Kidney (tissue), 13 donors: ENCODE measurements at regions not wholly inside any gene's neighbourhood (a gene's known extent, or its start where the extent isn't known, plus 50 kb on each side); places are given as distances from the start of the nearest gene placed in this dataset.

Experiments
- DNase-seq, 5 donors: peaks; one replicate each; pipeline ENCODE4 v3.0.0-alpha.2; 2013 to 2020
- FAIRE-seq: peaks from 2 replicates; lab custom pipeline; 2012; peaks lifted over from hg19 to GRCh38; lab: Jason Lieb, UNC
- H3K27ac ChIP-seq, 2 donors: one replicate each; pipeline ENCODE4 v1.7.0; 2013; ENCODE audit warnings: low read depth in 2 of 2, low read length in 2 of 2, inconsistent platforms in 1 of 2
- H3K27me3 ChIP-seq: one replicate; pipeline ENCODE4 v1.7.1; 2013; ENCODE audit warnings: low read length, inconsistent platforms; ENCODE audit not compliant: control insufficient read depth, insufficient read depth
- H3K36me3 ChIP-seq, 3 donors: one replicate each; pipeline versions ENCODE4 v1.7.0 to v1.7.1; 2013; ENCODE audit warnings: low read length in 3 of 3, control low read depth in 1 of 3, inconsistent platforms in 1 of 3; ENCODE audit not compliant: insufficient read depth in 3 of 3, control insufficient read depth in 2 of 3
- H3K4me1 ChIP-seq, 3 donors: one replicate each; pipeline versions ENCODE4 v1.7.0 to v1.7.1; 2013; ENCODE audit warnings: low read length in 3 of 3, inconsistent platforms in 1 of 3, low read depth in 1 of 3; ENCODE audit not compliant: control insufficient read depth in 2 of 3, insufficient read depth in 2 of 3
- H3K4me3 ChIP-seq, 3 donors: one replicate each; pipeline versions ENCODE4 v1.7.0 to v1.8.1; 2013; ENCODE audit warnings: low read length in 3 of 3, control low read depth in 1 of 3, inconsistent platforms in 1 of 3
- H3K9ac ChIP-seq, 3 donors: one replicate each; pipeline versions ENCODE4 v1.7.0 to v1.7.1; 2013; ENCODE audit warnings: low read length in 3 of 3, control low read depth in 1 of 3, inconsistent platforms in 1 of 3
- H3K9me3 ChIP-seq, 3 donors: one replicate each; pipeline versions ENCODE4 v1.7.0 to v1.7.1; 2013; ENCODE audit warnings: low read length in 3 of 3, control low read depth in 1 of 3, inconsistent platforms in 1 of 3; ENCODE audit not compliant: control insufficient read depth in 2 of 3, insufficient read depth in 1 of 3
- CTCF ChIP-seq: IDR thresholded peaks from 3 replicates; pipeline ENCODE4 v1.5.1; 2012; ENCODE audit warnings: mild to moderate bottlenecking, moderate library complexity, borderline replicate concordance; ENCODE audit not compliant: insufficient read depth; ENCODE audit errors: extremely low read depth
- intact Hi-C: fragments of 100-400 bp; cut with DNase I; formaldehyde crosslinking; loops from one replicate; pipeline ENCODE4 v1.11.1; 2022
- donor health status: control.
- donor health status: control.
- donor health status: control.
- donor health status: control.
- donor health status: control.
- donor health status: DM: yes; HTN: yes; CAD: no.
- donor health status: Normal renal cell carcinoma (clear cell type).

GRCh38 chr5:25849270-25849669 lies 1189.1 kb downstream of the CDH9 start:
- H3K9me3 ChIP-seq: peaks cover 0 to 5% (median 2%) of the 10 kb centered on the region in 3 donors
- no peak overlapping the region for H3K4me3 ChIP-seq
- H3K9ac ChIP-seq: no peak overlapping the region
- no peak for DNase-seq
- intact Hi-C loops: no loop called here
- no peaks in the 10 kb centered on the region for H3K36me3 ChIP-seq
- no peak for TF ChIP-seq CTCF
- no peak overlapping the region for H3K27ac ChIP-seq
- H3K27me3 ChIP-seq: no peaks in the 10 kb centered on the region
- FAIRE-seq: no peak
- H3K4me1 ChIP-seq: no peaks in the 10 kb centered on the region

- Histone ChIP-seq H3K36me3 (no peaks in the 10 kb centered on the region), H3K4me1 (no peaks in the 10 kb centered on the region), H3K27ac (no peak overlapping the region), H3K4me3 (no peak overlapping the region), H3K9me3 (no peaks in the 10 kb centered on the region), H3K9ac (no peak overlapping the region), H3K27me3 (no peaks in the 10 kb centered on the region)
- intact Hi-C loops: no loop called here
- TF ChIP-seq CTCF: no peak
- FAIRE-seq (no peak), DNase-seq (no peak)
These were observed 1178.6 kb upstream of the CDH10 start for GRCh38 chr5:25823330-25823873.
